GM21423 (cell line): ENCODE measurements at regions not wholly inside any gene's neighbourhood (a gene's known extent, or its start where the extent isn't known, plus 50 kb on each side); places are given as distances from the start of the nearest gene placed in this dataset.

Experiments used
- ATAC-seq: cut with Tn5 transposase; IDR thresholded peaks from one replicate; pipeline ENCODE4 v1.9.1; 2021; ENCODE audit warnings: mild to moderate bottlenecking, moderate library complexity; ENCODE audit not compliant: unreplicated experiment

GRCh38 chr5:143473481-143473880 lies 70.0 kb upstream of the NR3C1 start:
- ATAC-seq = no peak

- no peak for ATAC-seq
Observed at GRCh38 chr5:143472576-143472975, 69.1 kb upstream of the NR3C1 start.

- ATAC-seq = no peak
Observed at GRCh38 chr5:143471666-143472464, 68.4 kb upstream of the NR3C1 start.

GRCh38 chr5:143471041-143471509 lies 67.6 kb upstream of the NR3C1 start:
- no peak for ATAC-seq

- ATAC-seq = no peak
Observed at GRCh38 chr5:143470120-143470519, 66.6 kb upstream of the NR3C1 start.

GRCh38 chr5:143469125-143469524 lies 65.6 kb upstream of the NR3C1 start:
- ATAC-seq = no peak

GRCh38 chr5:143466632-143467031 lies 63.1 kb upstream of the NR3C1 start:
- no peak for ATAC-seq

- ATAC-seq = no peak
Observed at GRCh38 chr5:143464723-143465490, 61.4 kb upstream of the NR3C1 start.

- no peak for ATAC-seq
Observed at GRCh38 chr5:143462431-143462830, 58.9 kb upstream of the NR3C1 start.

- no peak for ATAC-seq
Observed at GRCh38 chr5:143459433-143459832, 55.9 kb upstream of the NR3C1 start.

- no peak for ATAC-seq
Observed at GRCh38 chr5:143456952-143457547, 53.6 kb upstream of the NR3C1 start.

- no peak for ATAC-seq
Observed at GRCh38 chr5:143454936-143455516, 51.5 kb upstream of the NR3C1 start.

- ATAC-seq = no peak
Observed at GRCh38 chr5:143453720-143454119, 50.2 kb upstream of the NR3C1 start.
